Nephron progenitor cell (in vitro differentiated cells): ENCODE measurements at regions not wholly inside any gene's neighbourhood (a gene's known extent, or its start where the extent isn't known, plus 50 kb on each side); places are given as distances from the start of the nearest gene placed in this dataset.

Experiments used
- DNase-seq: peaks from one replicate; pipeline ENCODE4 v3.0.0; 2021
- H3K27ac Mint-ChIP-seq: 2 replicates; pipeline ENCODE4 v1.8.0; 2021; ENCODE audit warnings: mild to moderate bottlenecking, moderate library complexity, mixed read lengths
- H3K27me3 Mint-ChIP-seq: 2 replicates; pipeline ENCODE4 v1.8.0; 2021; ENCODE audit warnings: mild to moderate bottlenecking, low read depth, mixed read lengths; ENCODE audit not compliant: poor library complexity
- H3K36me3 Mint-ChIP-seq: 2 replicates; pipeline ENCODE4 v1.8.0; 2021; ENCODE audit warnings: low read depth, mixed read lengths
- H3K4me1 Mint-ChIP-seq: 2 replicates; pipeline ENCODE4 v1.8.0; 2021; ENCODE audit warnings: mixed read lengths
- H3K4me3 Mint-ChIP-seq: 2 replicates; pipeline ENCODE4 v1.8.0; 2021; ENCODE audit warnings: mild to moderate bottlenecking, moderate library complexity, mixed read lengths
- H3K9me3 Mint-ChIP-seq: 2 replicates; pipeline ENCODE4 v1.8.0; 2021; ENCODE audit warnings: mild to moderate bottlenecking, moderate library complexity, mixed read lengths
- TF ChIP-seq, protein P1 (sequence below): fragments of 200-600 bp; sonication (generic); IDR thresholded peaks from 2 replicates; pipeline ENCODE4 v1.5.0; 2021; ENCODE audit warnings: antibody characterized with exemption

DNA sequence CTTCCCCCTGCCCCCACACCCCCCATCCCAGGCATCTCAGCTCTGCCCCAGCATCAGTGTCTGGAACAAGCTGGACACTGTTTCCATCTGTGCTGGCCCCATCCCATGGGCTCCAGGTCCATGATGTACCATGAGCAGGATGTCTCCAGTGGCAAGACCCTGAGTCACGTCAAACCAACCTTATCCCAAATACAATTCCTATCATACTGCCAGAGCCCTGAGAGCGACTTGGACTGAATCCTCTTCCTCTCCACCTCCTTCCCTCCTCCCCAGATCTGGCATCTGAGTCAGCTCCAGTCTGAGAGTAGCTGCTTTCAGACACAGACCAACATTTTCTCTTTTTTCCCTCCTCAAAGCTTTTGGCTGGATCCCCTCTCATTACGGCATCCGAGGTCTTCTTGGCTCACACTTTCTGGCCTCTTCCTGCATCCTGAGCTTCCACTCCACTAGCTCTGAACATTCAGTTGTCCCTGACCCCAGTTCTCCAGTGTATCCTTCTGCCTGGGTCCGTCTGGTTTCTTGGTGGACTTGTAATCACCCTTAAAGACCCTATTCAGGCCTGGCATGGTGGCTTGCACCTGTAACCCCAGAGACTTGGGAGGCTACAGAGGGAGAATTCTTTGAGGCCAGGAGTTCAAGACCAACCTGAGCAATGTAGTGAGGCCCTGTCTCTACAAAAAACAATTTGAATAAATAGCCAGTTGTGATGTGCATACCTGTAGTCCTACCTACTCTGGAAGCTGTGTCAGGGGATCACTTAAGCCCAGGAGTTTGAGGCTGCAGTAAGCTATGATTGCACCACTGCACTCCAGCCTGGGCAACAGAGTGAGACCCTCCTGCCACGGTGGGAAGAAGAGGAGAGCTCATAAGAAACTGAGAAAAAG is 68.3 kb downstream of the ACKR3 start:
- peaks cover 23% of the 10 kb centered on the region for H3K27me3 Mint-ChIP-seq
- no peak for DNase-seq
- peaks cover 26% of the 10 kb centered on the region for H3K9me3 Mint-ChIP-seq
- peaks cover 26% of the 10 kb centered on the region for H3K4me1 Mint-ChIP-seq
- no peak overlapping the region for H3K4me3 Mint-ChIP-seq
- no peaks in the 10 kb centered on the region for H3K36me3 Mint-ChIP-seq
- TF ChIP-seq, protein P1, sequence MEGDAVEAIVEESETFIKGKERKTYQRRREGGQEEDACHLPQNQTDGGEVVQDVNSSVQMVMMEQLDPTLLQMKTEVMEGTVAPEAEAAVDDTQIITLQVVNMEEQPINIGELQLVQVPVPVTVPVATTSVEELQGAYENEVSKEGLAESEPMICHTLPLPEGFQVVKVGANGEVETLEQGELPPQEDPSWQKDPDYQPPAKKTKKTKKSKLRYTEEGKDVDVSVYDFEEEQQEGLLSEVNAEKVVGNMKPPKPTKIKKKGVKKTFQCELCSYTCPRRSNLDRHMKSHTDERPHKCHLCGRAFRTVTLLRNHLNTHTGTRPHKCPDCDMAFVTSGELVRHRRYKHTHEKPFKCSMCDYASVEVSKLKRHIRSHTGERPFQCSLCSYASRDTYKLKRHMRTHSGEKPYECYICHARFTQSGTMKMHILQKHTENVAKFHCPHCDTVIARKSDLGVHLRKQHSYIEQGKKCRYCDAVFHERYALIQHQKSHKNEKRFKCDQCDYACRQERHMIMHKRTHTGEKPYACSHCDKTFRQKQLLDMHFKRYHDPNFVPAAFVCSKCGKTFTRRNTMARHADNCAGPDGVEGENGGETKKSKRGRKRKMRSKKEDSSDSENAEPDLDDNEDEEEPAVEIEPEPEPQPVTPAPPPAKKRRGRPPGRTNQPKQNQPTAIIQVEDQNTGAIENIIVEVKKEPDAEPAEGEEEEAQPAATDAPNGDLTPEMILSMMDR: no peak
- H3K27ac Mint-ChIP-seq: no peak overlapping the region

- DNase-seq: no peak
- H3K4me1 Mint-ChIP-seq: peaks cover 19% of the 10 kb centered on the region
- peaks cover 23% of the 10 kb centered on the region for H3K27me3 Mint-ChIP-seq
- H3K9me3 Mint-ChIP-seq: peaks cover 30% of the 10 kb centered on the region
- H3K36me3 Mint-ChIP-seq: peaks cover 3% of the 10 kb centered on the region
- no peak overlapping the region for H3K4me3 Mint-ChIP-seq
- H3K27ac Mint-ChIP-seq: no peak overlapping the region
- TF ChIP-seq, protein P1: no peak
These were observed 69.1 kb downstream of the ACKR3 start for GRCh38 chr2:236638707-236639106.

DNA sequence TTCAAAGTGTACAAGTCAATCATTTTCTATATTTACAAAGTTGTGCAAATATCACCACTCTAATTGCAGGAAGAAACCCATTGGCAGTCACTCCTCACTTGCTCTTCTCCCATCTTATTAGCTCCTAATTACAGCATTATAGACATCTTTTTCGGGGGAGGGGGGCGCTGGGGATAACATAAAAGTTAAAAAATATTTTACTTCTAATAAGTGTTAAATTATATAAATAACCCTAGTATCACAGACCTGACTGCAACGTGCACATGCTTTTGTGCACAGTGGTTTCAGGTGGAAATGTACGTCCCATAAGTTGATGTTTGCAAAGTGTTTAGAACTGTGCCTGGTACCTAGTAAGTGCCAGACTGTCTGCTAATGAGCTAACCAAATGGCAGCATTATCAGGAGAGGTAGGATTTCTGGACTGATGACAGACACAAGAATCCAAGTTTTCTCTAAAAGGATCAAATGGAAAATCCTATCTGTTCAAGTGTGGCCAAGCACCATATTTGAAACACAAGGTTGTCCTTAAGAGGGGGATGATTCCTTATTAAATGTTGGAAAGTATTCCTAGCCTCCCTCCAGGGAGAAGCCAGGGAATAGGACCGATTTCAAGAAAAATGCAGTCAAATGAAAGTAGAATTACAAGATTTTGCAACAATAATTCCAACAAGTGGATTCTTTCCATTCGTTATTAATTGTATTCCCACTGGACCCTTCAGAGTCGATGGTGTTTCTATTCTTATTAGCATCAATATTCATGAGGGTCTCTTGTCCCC is 70.0 kb downstream of the ACKR3 start:
- no peak for DNase-seq
- peaks cover 7% of the 10 kb centered on the region for H3K36me3 Mint-ChIP-seq
- TF ChIP-seq, protein P1: no peak
- peaks cover 26% of the 10 kb centered on the region for H3K27me3 Mint-ChIP-seq
- no peak overlapping the region for H3K27ac Mint-ChIP-seq
- H3K9me3 Mint-ChIP-seq: peaks cover 36% of the 10 kb centered on the region
- H3K4me3 Mint-ChIP-seq: no peak overlapping the region
- peaks cover 9% of the 10 kb centered on the region for H3K4me1 Mint-ChIP-seq

- Mint-ChIP-seq H3K4me1 (peaks cover 5% of the 10 kb centered on the region), H3K9me3 (peaks cover 36% of the 10 kb centered on the region), H3K27me3 (peaks cover 24% of the 10 kb centered on the region), H3K27ac (peak overlapping the region; percentile 75), H3K4me3 (no peak overlapping the region), H3K36me3 (peaks cover 7% of the 10 kb centered on the region)
- no peak for DNase-seq
- TF ChIP-seq, protein P1: no peak
These were observed 71.6 kb downstream of the ACKR3 start for GRCh38 chr2:236641051-236641726.

GRCh38 chr2:236642125-236642524 is 72.5 kb downstream of the ACKR3 start:
- Mint-ChIP-seq H3K27me3 (peaks cover 16% of the 10 kb centered on the region), H3K4me1 (peaks cover 12% of the 10 kb centered on the region), H3K4me3 (no peak overlapping the region), H3K27ac (no peak overlapping the region), H3K36me3 (peaks cover 7% of the 10 kb centered on the region), H3K9me3 (peaks cover 36% of the 10 kb centered on the region)
- no peak for DNase-seq
- TF ChIP-seq, protein P1: no peak
